ENCODE measurements at regions not wholly inside any gene's neighbourhood (a gene's known extent, or its start where the extent isn't known, plus 50 kb on each side); places are given as distances from the start of the nearest gene placed in this dataset.

- H3K36me3 ChIP-seq: no peaks in the 10 kb centered on the region
- H3K9me3 ChIP-seq: peaks cover 11% of the 10 kb centered on the region
- DNase-seq (ENCODE audit: low spot score) (no peak), ATAC-seq (ENCODE audit: insufficient number of reproducible peaks, low FRiP score, low read depth) (no peak)
- TF ChIP-seq CTCF (IDR thresholded peaks at IDR 0.05): no peak
- peaks cover 6 to 12% of the 10 kb centered on the region in 2 donors for H3K4me1 ChIP-seq (ENCODE audit: control insufficient read depth in 1 of 2, low read depth in 2 of 2)
- H3K27me3 ChIP-seq (replicated peaks; ENCODE audit: insufficient read depth): no peaks in the 10 kb centered on the region
- no peak overlapping the region for H3K4me3 ChIP-seq
- no peak overlapping the region for H3K27ac ChIP-seq
Measured at GRCh38 chr13:43994999-43995859, 115.5 kb downstream of the LACC1 start.

- TF ChIP-seq CTCF (IDR thresholded peaks at IDR 0.05): no peak
- H3K4me1 ChIP-seq (ENCODE audit: control insufficient read depth in 1 of 2, low read depth in 2 of 2): peaks cover 6 to 12% of the 10 kb centered on the region in 2 donors
- H3K9me3 ChIP-seq: peaks cover 11% of the 10 kb centered on the region
- no peak for ATAC-seq (ENCODE audit: insufficient number of reproducible peaks, low FRiP score, low read depth)
- H3K36me3 ChIP-seq: no peaks in the 10 kb centered on the region
- DNase-seq (ENCODE audit: low spot score): no peak
- no peak overlapping the region for H3K4me3 ChIP-seq
- no peaks in the 10 kb centered on the region for H3K27me3 ChIP-seq (replicated peaks; ENCODE audit: insufficient read depth)
- H3K27ac ChIP-seq: no peak overlapping the region
Measured at GRCh38 chr13:43996221-43996620, 116.5 kb downstream of the LACC1 start.

- no peak for DNase-seq (ENCODE audit: low spot score)
- H3K9me3 ChIP-seq: peaks cover 3% of the 10 kb centered on the region
- no peak for TF ChIP-seq CTCF (IDR thresholded peaks at IDR 0.05)
- H3K4me1 ChIP-seq (ENCODE audit: control insufficient read depth in 1 of 2, low read depth in 2 of 2): no peaks in the 10 kb centered on the region
- ATAC-seq (ENCODE audit: insufficient number of reproducible peaks, low FRiP score, low read depth): no peak
- no peaks in the 10 kb centered on the region for H3K36me3 ChIP-seq
- H3K27ac ChIP-seq: no peak overlapping the region
- no peaks in the 10 kb centered on the region for H3K27me3 ChIP-seq (replicated peaks; ENCODE audit: insufficient read depth)
- H3K4me3 ChIP-seq: no peak overlapping the region
Measured at GRCh38 chr13:44003481-44003880, 123.8 kb downstream of the LACC1 start.

- no peaks in the 10 kb centered on the region for H3K36me3 ChIP-seq
- no peaks in the 10 kb centered on the region for H3K27me3 ChIP-seq (replicated peaks; ENCODE audit: insufficient read depth)
- H3K27ac ChIP-seq: no peak overlapping the region
- TF ChIP-seq CTCF (IDR thresholded peaks at IDR 0.05): no peak
- ATAC-seq (ENCODE audit: insufficient number of reproducible peaks, low FRiP score, low read depth): no peak
- DNase-seq (ENCODE audit: low spot score): no peak
- no peak overlapping the region for H3K4me3 ChIP-seq
- H3K4me1 ChIP-seq (ENCODE audit: control insufficient read depth in 1 of 2, low read depth in 2 of 2): no peaks in the 10 kb centered on the region
- H3K9me3 ChIP-seq: peaks cover 3% of the 10 kb centered on the region
Measured at GRCh38 chr13:44004878-44005277, 125.2 kb downstream of the LACC1 start.

GRCh38 chr13:44007451-44007850 lies 127.7 kb downstream of the LACC1 start:
- Histone ChIP-seq H3K36me3 (no peaks in the 10 kb centered on the region), H3K4me3 (no peak overlapping the region), H3K27ac (no peak overlapping the region), H3K9me3 (peaks cover 3% of the 10 kb centered on the region), H3K4me1 (ENCODE audit: control insufficient read depth in 1 of 2, low read depth in 2 of 2) (no peaks in the 10 kb centered on the region), H3K27me3 (replicated peaks; ENCODE audit: insufficient read depth) (no peaks in the 10 kb centered on the region)
- TF ChIP-seq CTCF (IDR thresholded peaks at IDR 0.05): no peak
- no peak for ATAC-seq (ENCODE audit: insufficient number of reproducible peaks, low FRiP score, low read depth)
- DNase-seq (ENCODE audit: low spot score): no peak
